IPS-NIHi11 (cell line): ENCODE measurements at regions not wholly inside any gene's neighbourhood (a gene's known extent, or its start where the extent isn't known, plus 50 kb on each side); places are given as distances from the start of the nearest gene placed in this dataset.

ENCODE experiments used
- DNase-seq: peaks from one replicate; pipeline ENCODE4 v3.0.0; 2012; ENCODE audit warnings: mixed read lengths, low spot score

- DNase-seq, result no peak
Measured at GRCh38 chr4:71932941-71933340, 98.9 kb upstream of the NPFFR2 start.

GRCh38 chr4:71938776-71939175 lies 93.0 kb upstream of the NPFFR2 start:
- no peak for DNase-seq

- DNase-seq, result peak; percentile 50
Measured at GRCh38 chr4:71941001-71941400, 90.8 kb upstream of the NPFFR2 start.

GRCh38 chr4:71944956-71945355 lies 86.8 kb upstream of the NPFFR2 start:
- DNase-seq, result no peak

GRCh38 chr4:71945791-71946190 lies 86.0 kb upstream of the NPFFR2 start:
- no peak for DNase-seq

GRCh38 chr4:71958978-71959377 lies 72.8 kb upstream of the NPFFR2 start:
- DNase-seq, result no peak

- no peak for DNase-seq
Measured at GRCh38 chr4:71962622-71963264, 69.1 kb upstream of the NPFFR2 start.

- DNase-seq, result no peak
Measured at GRCh38 chr4:71974681-71975080, 57.1 kb upstream of the NPFFR2 start.

- no peak for DNase-seq
Measured at GRCh38 chr4:71976523-71976922, 55.3 kb upstream of the NPFFR2 start.

- no peak for DNase-seq
Measured at GRCh38 chr4:71978210-71978835, 53.5 kb upstream of the NPFFR2 start.

- DNase-seq, result no peak
Measured at GRCh38 chr4:71980976-71981375, 50.8 kb upstream of the NPFFR2 start.
